GM18867 (cell line): ENCODE measurements at regions not wholly inside any gene's neighbourhood (a gene's known extent, or its start where the extent isn't known, plus 50 kb on each side); places are given as distances from the start of the nearest gene placed in this dataset.

ENCODE experiments used
- ATAC-seq: cut with Tn5 transposase; IDR thresholded peaks from one replicate; pipeline ENCODE4 v1.9.1; 2021; ENCODE audit warnings: mild to moderate bottlenecking, moderate library complexity; ENCODE audit not compliant: unreplicated experiment

GRCh38 chr15:81454024-81454423 lies 80.0 kb upstream of the TMC3 start:
- no peak for ATAC-seq

- ATAC-seq: no peak
Observed at GRCh38 chr15:81450721-81451120, 76.7 kb upstream of the TMC3 start.

DNA sequence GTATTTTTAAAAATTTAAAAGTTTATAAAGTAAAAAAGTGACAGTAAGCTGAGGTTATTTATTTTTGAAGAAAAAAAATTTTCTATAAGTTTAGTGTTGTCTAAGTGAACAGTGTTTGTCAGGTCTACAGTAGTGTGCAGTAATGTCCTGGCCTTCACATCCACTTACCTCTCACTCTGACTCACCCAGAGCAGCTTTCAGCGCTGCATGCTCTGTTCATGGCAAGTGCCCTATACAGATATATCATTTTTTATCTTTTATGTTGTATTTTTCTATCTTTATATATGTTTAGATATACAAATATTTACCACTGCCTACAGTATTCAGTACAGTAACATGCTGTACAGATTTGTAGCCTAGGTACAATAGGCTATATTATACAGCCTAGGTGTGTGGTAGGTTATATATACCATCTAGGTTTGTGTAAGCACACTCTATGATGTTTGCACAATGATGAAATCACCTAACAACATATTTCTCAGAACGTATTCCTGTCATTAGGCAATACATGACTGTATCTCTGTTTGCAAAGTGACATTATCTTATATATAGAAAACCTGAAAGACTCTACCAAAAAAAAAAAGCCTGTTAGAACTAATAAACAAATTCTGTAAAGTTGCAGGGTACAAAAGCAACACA lies 75.9 kb upstream of the TMC3 start:
- ATAC-seq: no peak

DNA sequence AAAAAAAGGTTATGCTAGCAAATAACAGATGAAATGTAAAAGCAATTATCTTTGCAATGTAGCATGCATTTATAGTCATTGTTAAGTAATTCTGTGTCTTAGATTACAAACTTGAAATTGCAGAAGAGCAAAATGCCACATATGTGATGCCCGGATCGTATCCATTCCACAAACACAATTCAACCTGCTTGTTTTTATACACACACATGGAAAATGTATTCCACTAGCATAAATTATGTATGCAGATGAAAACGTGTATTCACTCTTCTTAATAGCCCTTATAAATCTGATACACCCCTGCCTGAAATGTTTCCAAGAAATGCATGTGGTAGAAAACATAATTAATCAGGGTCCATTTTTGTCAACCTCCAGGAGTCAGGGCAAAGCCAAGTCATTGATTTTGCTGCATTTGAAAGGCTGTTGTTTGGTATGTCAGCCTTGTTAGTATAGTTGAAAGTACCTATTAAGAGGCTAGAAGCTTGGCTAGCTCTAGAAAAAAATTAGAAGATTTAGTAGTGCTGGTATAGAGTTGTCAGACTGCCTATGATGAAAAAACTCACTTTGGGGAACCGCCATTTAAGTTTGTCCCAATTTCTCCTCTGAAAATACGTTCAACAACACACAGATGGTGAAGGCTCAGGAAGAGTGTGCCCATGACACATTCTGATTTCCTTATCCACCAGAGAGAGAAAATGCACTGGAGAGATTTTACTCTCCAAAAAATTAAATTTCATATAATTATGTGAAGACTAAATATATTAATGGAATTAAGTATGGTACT lies 69.2 kb upstream of the TMC3 start:
- no peak for ATAC-seq

- no peak for ATAC-seq
Observed at GRCh38 chr15:81442454-81442853, 68.4 kb upstream of the TMC3 start.

DNA sequence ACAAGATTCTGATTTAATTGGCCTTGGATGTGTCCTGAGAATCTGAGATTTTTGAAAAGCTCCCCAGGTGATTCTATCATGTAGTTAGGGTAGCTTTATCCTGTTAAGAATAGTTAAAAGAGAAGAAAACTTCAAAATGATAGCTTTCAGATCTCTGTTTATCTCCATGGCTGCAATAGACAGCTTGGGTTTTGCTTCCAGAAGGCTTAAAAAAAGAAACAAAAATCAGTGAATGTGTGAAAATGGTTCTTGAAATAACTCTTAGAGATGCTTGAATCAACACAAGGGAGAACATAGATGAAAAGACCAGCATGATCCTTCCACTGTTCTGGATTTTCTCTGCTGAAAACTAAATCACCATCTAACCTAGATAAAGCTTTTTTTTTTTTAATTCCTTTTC lies 60.8 kb upstream of the TMC3 start:
- ATAC-seq: no peak

DNA sequence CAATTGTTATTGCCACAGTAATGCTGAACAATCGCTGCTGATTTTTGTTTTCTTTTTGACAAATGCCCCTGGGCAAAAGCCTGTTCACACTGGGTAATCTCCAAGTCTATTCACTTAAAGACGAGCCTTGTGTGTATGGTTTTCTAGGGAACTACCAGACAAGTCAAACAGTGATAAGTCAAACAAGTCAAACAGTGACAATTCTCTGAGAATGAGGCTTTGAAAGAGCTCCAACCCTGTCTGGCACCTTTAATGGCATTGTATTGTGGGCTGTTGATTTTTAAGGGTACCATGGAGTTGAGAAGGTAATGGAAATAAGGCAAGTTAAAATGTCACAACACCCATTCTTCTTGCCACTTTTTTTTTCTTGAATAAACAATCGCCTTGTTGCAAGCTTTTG lies 59.4 kb upstream of the TMC3 start:
- no peak for ATAC-seq

GRCh38 chr15:81432179-81432578 lies 58.2 kb upstream of the TMC3 start:
- no peak for ATAC-seq

GRCh38 chr15:81427176-81427575 lies 53.2 kb upstream of the TMC3 start:
- ATAC-seq: no peak

DNA sequence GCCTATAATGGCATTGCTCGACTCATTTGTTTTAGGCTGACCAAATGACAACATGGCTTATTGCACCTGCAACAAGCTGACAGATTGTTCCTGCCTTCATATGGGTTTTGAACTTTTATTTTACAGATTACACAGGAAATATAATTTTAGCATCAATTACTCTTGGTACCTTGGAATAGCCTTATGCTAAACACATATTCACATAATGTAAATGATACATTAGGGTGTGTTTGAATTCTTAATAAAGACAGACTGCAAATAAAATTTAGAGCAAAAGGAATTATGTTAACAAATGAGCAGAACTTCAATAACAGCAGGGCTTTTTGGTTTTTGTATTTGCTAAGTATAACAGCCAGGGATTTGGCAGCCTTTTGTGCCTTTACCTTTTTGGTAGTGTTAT lies 51.9 kb upstream of the TMC3 start:
- ATAC-seq: no peak
